ENCODE measurements at regions not wholly inside any gene's neighbourhood (a gene's known extent, or its start where the extent isn't known, plus 50 kb on each side); places are given as distances from the start of the nearest gene placed in this dataset.

DNA sequence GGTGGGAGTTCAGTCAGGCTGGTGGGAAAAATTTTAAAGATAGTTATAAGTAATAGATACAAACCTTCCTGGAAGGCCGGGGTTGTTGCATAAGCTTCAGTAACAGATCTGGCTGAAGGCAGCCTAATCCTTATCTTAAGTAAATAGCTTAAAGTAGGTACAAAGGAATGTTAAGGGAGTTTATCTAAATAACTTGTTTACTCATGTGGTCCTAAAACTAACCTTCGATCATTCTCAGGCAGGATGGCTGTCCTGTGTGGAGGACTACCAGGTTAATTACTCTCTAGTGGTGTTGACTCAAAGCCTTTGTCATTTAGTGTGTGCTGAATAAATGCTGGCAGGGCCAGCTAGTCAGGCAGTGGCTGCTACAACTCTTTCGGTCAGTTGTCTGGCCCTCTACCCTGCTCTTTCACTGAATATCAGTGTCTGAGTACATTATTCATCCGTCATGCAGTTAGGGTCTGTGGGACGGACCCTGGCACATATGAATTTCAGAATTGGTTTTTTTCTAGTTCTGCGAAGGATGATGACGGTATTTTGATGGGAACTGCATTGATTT lies 131.6 kb upstream of the TAB2 start:
- TF ChIP-seq CTCF (IDR thresholded peaks at IDR 0.05): no peak
- TF ChIP-seq POLR2A (IDR thresholded peaks at IDR 0.05; ENCODE audit: low read depth): no peak
- no peak for TF ChIP-seq POLR2AphosphoS5 (IDR thresholded peaks at IDR 0.05)
- TF ChIP-seq EP300 (IDR thresholded peaks at IDR 0.05): no peak

Data from esophagus muscularis mucosa (tissue), 4 donors.